Loucy (cell line): ENCODE measurements at regions not wholly inside any gene's neighbourhood (a gene's known extent, or its start where the extent isn't known, plus 50 kb on each side); places are given as distances from the start of the nearest gene placed in this dataset.

Experiments
- EZH2phosphoT487 ChIP-seq: fragments of 200-600 bp; IDR thresholded peaks from 2 replicates; pipeline ENCODE4 v1.6.1; 2018; ENCODE audit warnings: antibody characterized with exemption, mild to moderate bottlenecking, moderate library complexity, borderline replicate concordance
- TF ChIP-seq, protein P1 (sequence below): fragments of 200-600 bp; sonication (generic); conservative IDR thresholded peaks from 2 replicates; pipeline ENCODE4 v1.5.1; 2014; ENCODE audit warnings: mild to moderate bottlenecking, antibody characterized with exemption, low read length

DNA sequence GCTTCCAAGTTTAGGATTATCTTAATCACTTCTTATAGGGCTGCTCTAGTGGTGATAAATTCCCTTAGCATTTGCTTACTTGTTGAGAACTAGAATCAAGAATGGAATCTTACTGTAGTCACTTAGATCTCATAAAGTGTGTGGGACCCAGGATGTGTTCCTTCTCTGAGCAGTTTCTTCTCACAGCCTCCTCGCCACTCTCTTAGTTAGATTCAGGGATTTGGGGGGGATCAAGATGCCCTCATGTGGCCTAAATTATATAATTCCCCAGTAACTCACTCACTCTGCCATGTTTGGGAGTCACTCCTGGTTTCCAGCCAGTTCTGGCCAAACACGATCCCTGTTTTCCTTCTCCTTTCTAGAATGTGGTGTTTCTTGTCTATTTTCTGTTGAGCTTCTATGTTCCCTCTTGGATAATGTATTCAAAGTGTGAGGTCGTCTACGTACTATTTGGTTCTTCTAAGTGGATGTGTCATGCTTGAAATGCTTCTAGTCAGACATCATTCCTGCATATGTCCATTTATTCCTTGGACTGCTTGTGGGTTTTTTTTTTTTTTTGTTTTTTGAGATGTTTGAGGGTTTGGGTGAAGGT, 414.9 kb upstream of the SYT4 start:
- TF ChIP-seq, protein P1, sequence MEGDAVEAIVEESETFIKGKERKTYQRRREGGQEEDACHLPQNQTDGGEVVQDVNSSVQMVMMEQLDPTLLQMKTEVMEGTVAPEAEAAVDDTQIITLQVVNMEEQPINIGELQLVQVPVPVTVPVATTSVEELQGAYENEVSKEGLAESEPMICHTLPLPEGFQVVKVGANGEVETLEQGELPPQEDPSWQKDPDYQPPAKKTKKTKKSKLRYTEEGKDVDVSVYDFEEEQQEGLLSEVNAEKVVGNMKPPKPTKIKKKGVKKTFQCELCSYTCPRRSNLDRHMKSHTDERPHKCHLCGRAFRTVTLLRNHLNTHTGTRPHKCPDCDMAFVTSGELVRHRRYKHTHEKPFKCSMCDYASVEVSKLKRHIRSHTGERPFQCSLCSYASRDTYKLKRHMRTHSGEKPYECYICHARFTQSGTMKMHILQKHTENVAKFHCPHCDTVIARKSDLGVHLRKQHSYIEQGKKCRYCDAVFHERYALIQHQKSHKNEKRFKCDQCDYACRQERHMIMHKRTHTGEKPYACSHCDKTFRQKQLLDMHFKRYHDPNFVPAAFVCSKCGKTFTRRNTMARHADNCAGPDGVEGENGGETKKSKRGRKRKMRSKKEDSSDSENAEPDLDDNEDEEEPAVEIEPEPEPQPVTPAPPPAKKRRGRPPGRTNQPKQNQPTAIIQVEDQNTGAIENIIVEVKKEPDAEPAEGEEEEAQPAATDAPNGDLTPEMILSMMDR: no peak
- no peak for TF ChIP-seq EZH2phosphoT487
